ENCODE measurements at regions not wholly inside any gene's neighbourhood (a gene's known extent, or its start where the extent isn't known, plus 50 kb on each side); places are given as distances from the start of the nearest gene placed in this dataset.
A peak's percentile ranks its signal among the peaks of the same experiment; 100 is the strongest.

DNA sequence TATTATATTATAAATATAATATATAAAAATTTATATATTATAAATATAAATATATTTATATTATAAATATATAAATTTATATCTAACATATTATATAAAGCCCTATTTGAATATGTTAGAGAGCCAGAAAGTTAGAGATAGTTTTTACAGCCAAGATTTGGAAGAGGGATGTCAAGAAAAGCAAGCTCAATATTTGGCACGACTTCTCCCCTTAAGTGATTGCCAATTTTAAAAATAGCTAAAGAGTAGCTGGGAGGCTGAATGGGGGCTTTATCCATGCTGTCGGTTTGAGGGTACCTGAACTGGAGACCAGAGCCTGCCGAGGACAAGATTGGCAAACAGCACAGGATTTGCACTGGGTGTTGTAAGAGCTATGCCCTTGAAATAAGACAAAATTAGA, 180.9 kb upstream of the GYPC start:
- H3K27me3 Mint-ChIP-seq = peaks cover 19 to 41% of the 10 kb centered on the region in 2 donors
- no peaks in the 10 kb centered on the region for H3K4me1 Mint-ChIP-seq (ENCODE audit: low read depth in 2 of 2)
- H3K27ac Mint-ChIP-seq = no peak overlapping the region
- no peak for DNase-seq (ENCODE audit: low spot score)
- ATAC-seq = no peak
- H3K36me3 Mint-ChIP-seq = no peaks in the 10 kb centered on the region
- H3K4me3 Mint-ChIP-seq = no peak overlapping the region
- H3K9me3 Mint-ChIP-seq = no peaks in the 10 kb centered on the region

- Mint-ChIP-seq H3K4me1 (ENCODE audit: low read depth in 2 of 2) (no peaks in the 10 kb centered on the region), H3K4me3 (no peak overlapping the region), H3K9me3 (no peaks in the 10 kb centered on the region), H3K36me3 (no peaks in the 10 kb centered on the region), H3K27me3 (peaks cover 16 to 41% of the 10 kb centered on the region in 2 donors), H3K27ac (no peak overlapping the region)
- DNase-seq (ENCODE audit: low spot score) (no peak), ATAC-seq (no peak)
Observed at GRCh38 chr2:126476691-126477090, 179.3 kb upstream of the GYPC start.

- Mint-ChIP-seq H3K4me3 (no peak overlapping the region), H3K27ac (no peak overlapping the region), H3K9me3 (no peaks in the 10 kb centered on the region), H3K36me3 (no peaks in the 10 kb centered on the region), H3K27me3 (peaks cover 7 to 19% of the 10 kb centered on the region in 2 donors), H3K4me1 (ENCODE audit: low read depth in 2 of 2) (no peaks in the 10 kb centered on the region)
- no peak for DNase-seq (ENCODE audit: low spot score)
- no peak for ATAC-seq
Observed at GRCh38 chr2:126480033-126480432, 175.9 kb upstream of the GYPC start.

- Mint-ChIP-seq H3K27ac (no peak overlapping the region), H3K4me3 (no peak overlapping the region), H3K9me3 (no peaks in the 10 kb centered on the region), H3K4me1 (ENCODE audit: low read depth in 2 of 2) (no peaks in the 10 kb centered on the region), H3K36me3 (no peaks in the 10 kb centered on the region), H3K27me3 (peaks cover 0 to 8% of the 10 kb centered on the region in 2 donors)
- DNase-seq (ENCODE audit: low spot score) (no peak), ATAC-seq (peak in 1 of 2 donors; percentile 20)
Observed at GRCh38 chr2:126482582-126483464, 173.1 kb upstream of the GYPC start.

- H3K9me3 Mint-ChIP-seq = peaks cover 10% of the 10 kb centered on the region
- no peaks in the 10 kb centered on the region for H3K4me1 Mint-ChIP-seq (ENCODE audit: low read depth in 2 of 2)
- peaks cover 14% of the 10 kb centered on the region for H3K36me3 Mint-ChIP-seq
- no peak overlapping the region for H3K4me3 Mint-ChIP-seq
- DNase-seq (ENCODE audit: low spot score) = no peak
- H3K27ac Mint-ChIP-seq = no peak overlapping the region
- ATAC-seq = no peak
- peaks cover 3 to 28% of the 10 kb centered on the region in 2 donors for H3K27me3 Mint-ChIP-seq
Observed at GRCh38 chr2:126494593-126494992, 161.4 kb upstream of the GYPC start.

DNA sequence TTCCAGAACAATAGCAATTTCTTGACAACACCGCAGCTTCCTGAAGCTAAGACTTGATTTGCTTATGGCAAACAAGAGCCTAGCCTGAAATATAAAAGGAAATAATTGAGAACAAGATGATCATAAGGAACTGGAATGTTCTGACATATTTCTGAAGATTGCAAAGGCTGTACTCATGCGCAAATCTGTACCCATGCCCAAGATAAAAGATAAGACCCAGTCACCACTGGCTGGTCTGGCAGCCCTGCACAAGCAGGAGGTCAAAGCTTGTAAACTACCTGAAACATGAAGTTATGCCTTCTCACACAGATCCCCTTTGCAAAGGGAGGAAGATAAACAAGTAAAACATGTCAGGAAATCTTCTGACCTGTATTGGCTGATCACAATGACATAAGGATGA, 160.8 kb upstream of the GYPC start:
- H3K27me3 Mint-ChIP-seq = peaks cover 3 to 31% of the 10 kb centered on the region in 2 donors
- H3K36me3 Mint-ChIP-seq = peaks cover 14% of the 10 kb centered on the region
- H3K4me1 Mint-ChIP-seq (ENCODE audit: low read depth in 2 of 2) = no peaks in the 10 kb centered on the region
- H3K4me3 Mint-ChIP-seq = no peak overlapping the region
- DNase-seq (ENCODE audit: low spot score) = no peak
- peaks cover 10% of the 10 kb centered on the region for H3K9me3 Mint-ChIP-seq
- no peak for ATAC-seq
- H3K27ac Mint-ChIP-seq = no peak overlapping the region

GRCh38 chr2:126496493-126496892, 159.5 kb upstream of the GYPC start:
- DNase-seq (ENCODE audit: low spot score) = no peak
- H3K9me3 Mint-ChIP-seq = peaks cover 10% of the 10 kb centered on the region
- no peak for ATAC-seq
- H3K27ac Mint-ChIP-seq = no peak overlapping the region
- peaks cover 3 to 34% of the 10 kb centered on the region in 2 donors for H3K27me3 Mint-ChIP-seq
- no peak overlapping the region for H3K4me3 Mint-ChIP-seq
- no peaks in the 10 kb centered on the region for H3K4me1 Mint-ChIP-seq (ENCODE audit: low read depth in 2 of 2)
- peaks cover 14% of the 10 kb centered on the region for H3K36me3 Mint-ChIP-seq

GRCh38 chr2:126503476-126503875, 152.5 kb upstream of the GYPC start:
- Mint-ChIP-seq H3K4me1 (ENCODE audit: low read depth in 2 of 2) (no peaks in the 10 kb centered on the region), H3K4me3 (no peak overlapping the region), H3K27me3 (peaks cover 6 to 30% of the 10 kb centered on the region in 2 donors), H3K9me3 (no peaks in the 10 kb centered on the region), H3K27ac (no peak overlapping the region), H3K36me3 (no peaks in the 10 kb centered on the region)
- ATAC-seq = no peak
- DNase-seq (ENCODE audit: low spot score) = no peak

GRCh38 chr2:126504949-126505348, 151.0 kb upstream of the GYPC start:
- no peaks in the 10 kb centered on the region for H3K9me3 Mint-ChIP-seq
- H3K27me3 Mint-ChIP-seq = peaks cover 6 to 19% of the 10 kb centered on the region in 2 donors
- no peak overlapping the region for H3K27ac Mint-ChIP-seq
- ATAC-seq (no peak), DNase-seq (ENCODE audit: low spot score) (no peak)
- no peaks in the 10 kb centered on the region for H3K36me3 Mint-ChIP-seq
- H3K4me1 Mint-ChIP-seq (ENCODE audit: low read depth in 2 of 2) = no peaks in the 10 kb centered on the region
- no peak overlapping the region for H3K4me3 Mint-ChIP-seq

DNA sequence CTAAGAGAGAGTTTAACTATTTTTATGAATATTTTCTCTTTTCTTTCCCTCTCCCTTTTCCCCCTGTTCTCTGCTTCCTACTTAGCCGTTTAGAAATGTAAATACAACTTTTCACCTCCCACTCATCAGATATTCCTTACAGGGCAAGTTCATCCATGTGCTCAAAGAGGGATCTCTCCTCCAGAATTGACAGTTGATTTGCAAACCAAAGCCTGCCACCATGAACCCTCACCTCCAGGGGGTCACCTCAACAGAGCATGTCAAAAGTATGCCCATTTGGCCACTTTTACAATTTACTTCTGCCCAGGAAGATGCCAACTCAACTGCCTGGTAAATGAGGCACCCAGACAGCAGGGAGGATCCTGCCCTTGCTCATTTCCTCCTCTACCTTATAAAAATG, 149.2 kb upstream of the GYPC start:
- no peaks in the 10 kb centered on the region for H3K4me1 Mint-ChIP-seq (ENCODE audit: low read depth in 2 of 2)
- H3K36me3 Mint-ChIP-seq = no peaks in the 10 kb centered on the region
- no peak overlapping the region for H3K4me3 Mint-ChIP-seq
- H3K9me3 Mint-ChIP-seq = no peaks in the 10 kb centered on the region
- peaks cover 6 to 12% of the 10 kb centered on the region in 2 donors for H3K27me3 Mint-ChIP-seq
- no peak for ATAC-seq
- no peak for DNase-seq (ENCODE audit: low spot score)
- no peak overlapping the region for H3K27ac Mint-ChIP-seq

GRCh38 chr2:126507425-126507911, 148.5 kb upstream of the GYPC start:
- Mint-ChIP-seq H3K27me3 (peaks cover 6 to 12% of the 10 kb centered on the region in 2 donors), H3K4me1 (ENCODE audit: low read depth in 2 of 2) (no peaks in the 10 kb centered on the region), H3K36me3 (no peaks in the 10 kb centered on the region), H3K27ac (no peak overlapping the region), H3K4me3 (no peak overlapping the region), H3K9me3 (no peaks in the 10 kb centered on the region)
- ATAC-seq = no peak
- DNase-seq (ENCODE audit: low spot score) = no peak

- Mint-ChIP-seq H3K4me1 (ENCODE audit: low read depth in 2 of 2) (no peaks in the 10 kb centered on the region), H3K4me3 (no peak overlapping the region), H3K27me3 (peaks cover 5 to 12% of the 10 kb centered on the region in 2 donors), H3K9me3 (no peaks in the 10 kb centered on the region), H3K36me3 (no peaks in the 10 kb centered on the region), H3K27ac (no peak overlapping the region)
- no peak for ATAC-seq
- DNase-seq (ENCODE audit: low spot score) = no peak
Observed at GRCh38 chr2:126510356-126510755, 145.6 kb upstream of the GYPC start.

DNA sequence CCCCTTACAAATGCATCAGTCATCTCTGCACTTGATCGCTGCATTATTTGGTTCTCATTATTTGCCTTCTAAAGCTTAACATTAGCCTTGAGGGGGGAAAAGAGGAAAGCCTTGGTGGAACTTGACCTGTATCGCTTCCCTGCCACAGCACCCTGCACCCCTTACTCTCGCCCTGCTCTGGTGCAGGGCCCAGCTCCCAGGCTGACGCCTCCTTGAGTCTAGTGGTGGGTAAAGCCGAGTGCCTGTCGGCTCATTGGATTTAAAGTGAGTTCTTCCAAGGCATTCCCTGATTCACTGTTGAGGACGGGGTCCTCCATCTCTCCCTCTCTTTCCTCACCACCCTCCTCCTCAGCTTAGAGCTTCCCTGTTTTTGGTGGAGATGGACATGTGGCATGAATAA, 145.0 kb upstream of the GYPC start:
- Mint-ChIP-seq H3K4me1 (ENCODE audit: low read depth in 2 of 2) (no peaks in the 10 kb centered on the region), H3K27me3 (peaks cover 5 to 13% of the 10 kb centered on the region in 2 donors), H3K27ac (no peak overlapping the region), H3K4me3 (no peak overlapping the region), H3K9me3 (no peaks in the 10 kb centered on the region), H3K36me3 (no peaks in the 10 kb centered on the region)
- no peak for ATAC-seq
- no peak for DNase-seq (ENCODE audit: low spot score)

- H3K9me3 Mint-ChIP-seq = no peaks in the 10 kb centered on the region
- H3K36me3 Mint-ChIP-seq = no peaks in the 10 kb centered on the region
- H3K4me1 Mint-ChIP-seq (ENCODE audit: low read depth in 2 of 2) = no peaks in the 10 kb centered on the region
- no peak overlapping the region for H3K27ac Mint-ChIP-seq
- H3K4me3 Mint-ChIP-seq = no peak overlapping the region
- H3K27me3 Mint-ChIP-seq = peaks cover 2 to 9% of the 10 kb centered on the region in 2 donors
- ATAC-seq (no peak), DNase-seq (ENCODE audit: low spot score) (no peak)
Observed at GRCh38 chr2:126512026-126512425, 143.9 kb upstream of the GYPC start.

Measured in natural killer cell treated with Interleukin-12 subunit alpha and Interleukin-12 subunit beta and Interleukin-15 and Interleukin-18, amount 100 ng/mL, for 72 hours (primary cell).